AG04449 (cell line): ENCODE measurements at regions not wholly inside any gene's neighbourhood (a gene's known extent, or its start where the extent isn't known, plus 50 kb on each side); places are given as distances from the start of the nearest gene placed in this dataset.

Experiments used
- CTCF ChIA-PET: fragments of 350-600 bp; formaldehyde crosslinking; extraction: SDS; loops from one replicate; lab custom pipeline; 2021; ENCODE audit warnings: antibody characterized with exemption; lab: Yijun Ruan, JAX
- POLR2A ChIA-PET: fragments of 400-600, 350-600 bp; formaldehyde crosslinking; extraction: SDS; loops from one replicate; lab custom pipeline; 2020; ENCODE audit warnings: antibody characterized with exemption, inconsistent platforms; lab: Yijun Ruan, JAX
- DNase-seq: peaks from one replicate; pipeline ENCODE4 v3.0.0-alpha.2; 2010; ENCODE audit warnings: low read depth, low spot score
- H3K4me3 ChIP-seq: 2 replicates; pipeline ENCODE4 v1.5.1; 2011; ENCODE audit warnings: low read depth, mild to moderate bottlenecking, control low read depth, low read length
- TF ChIP-seq, protein P1 (sequence below): IDR thresholded peaks from one replicate; pipeline ENCODE4 v1.5.1; 2011; ENCODE audit warnings: mild to moderate bottlenecking, moderate library complexity, low read length, control low read depth, inconsistent platforms; ENCODE audit not compliant: insufficient read depth; ENCODE audit errors: missing control alignments

- H3K4me3 ChIP-seq = no peak overlapping the region
- DNase-seq = no peak
- CTCF ChIA-PET = no interaction called here
- POLR2A ChIA-PET = no interaction called here
- TF ChIP-seq, protein P1, sequence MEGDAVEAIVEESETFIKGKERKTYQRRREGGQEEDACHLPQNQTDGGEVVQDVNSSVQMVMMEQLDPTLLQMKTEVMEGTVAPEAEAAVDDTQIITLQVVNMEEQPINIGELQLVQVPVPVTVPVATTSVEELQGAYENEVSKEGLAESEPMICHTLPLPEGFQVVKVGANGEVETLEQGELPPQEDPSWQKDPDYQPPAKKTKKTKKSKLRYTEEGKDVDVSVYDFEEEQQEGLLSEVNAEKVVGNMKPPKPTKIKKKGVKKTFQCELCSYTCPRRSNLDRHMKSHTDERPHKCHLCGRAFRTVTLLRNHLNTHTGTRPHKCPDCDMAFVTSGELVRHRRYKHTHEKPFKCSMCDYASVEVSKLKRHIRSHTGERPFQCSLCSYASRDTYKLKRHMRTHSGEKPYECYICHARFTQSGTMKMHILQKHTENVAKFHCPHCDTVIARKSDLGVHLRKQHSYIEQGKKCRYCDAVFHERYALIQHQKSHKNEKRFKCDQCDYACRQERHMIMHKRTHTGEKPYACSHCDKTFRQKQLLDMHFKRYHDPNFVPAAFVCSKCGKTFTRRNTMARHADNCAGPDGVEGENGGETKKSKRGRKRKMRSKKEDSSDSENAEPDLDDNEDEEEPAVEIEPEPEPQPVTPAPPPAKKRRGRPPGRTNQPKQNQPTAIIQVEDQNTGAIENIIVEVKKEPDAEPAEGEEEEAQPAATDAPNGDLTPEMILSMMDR = no peak
Observed at GRCh38 chr15:97623091-97623661, 337.3 kb upstream of the ARRDC4 start.

- POLR2A ChIA-PET = no interaction called here
- CTCF ChIA-PET = no interaction called here
- TF ChIP-seq, protein P1 = no peak
- H3K4me3 ChIP-seq = no peak overlapping the region
- no peak for DNase-seq
Observed at GRCh38 chr15:97627634-97628033, 332.9 kb upstream of the ARRDC4 start.

DNA sequence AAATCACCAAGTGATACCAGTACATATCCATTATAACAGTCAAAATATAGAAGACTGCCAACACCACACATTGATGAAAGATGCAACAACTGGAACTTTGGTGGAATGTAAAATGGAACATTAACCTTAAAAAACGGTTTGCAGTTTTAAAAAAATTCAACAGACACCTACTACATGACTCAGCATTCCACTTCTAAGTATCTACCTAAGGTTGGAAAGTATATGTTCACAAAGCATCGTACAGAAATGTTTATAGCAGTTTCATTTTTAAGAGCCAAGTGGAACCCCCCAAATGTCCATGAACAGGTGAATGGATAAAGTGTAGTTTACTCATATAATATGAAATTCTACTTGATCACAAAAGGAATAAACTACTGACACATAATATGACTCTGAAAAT, 314.7 kb upstream of the ARRDC4 start:
- ChIA-PET POLR2A (no interaction called here), CTCF (no interaction called here)
- DNase-seq = no peak
- no peak overlapping the region for H3K4me3 ChIP-seq
- TF ChIP-seq, protein P1 = no peak

GRCh38 chr15:97648728-97649127, 311.8 kb upstream of the ARRDC4 start:
- H3K4me3 ChIP-seq = no peak overlapping the region
- ChIA-PET POLR2A (no interaction called here), CTCF (no interaction called here)
- TF ChIP-seq, protein P1 = no peak
- no peak for DNase-seq

DNA sequence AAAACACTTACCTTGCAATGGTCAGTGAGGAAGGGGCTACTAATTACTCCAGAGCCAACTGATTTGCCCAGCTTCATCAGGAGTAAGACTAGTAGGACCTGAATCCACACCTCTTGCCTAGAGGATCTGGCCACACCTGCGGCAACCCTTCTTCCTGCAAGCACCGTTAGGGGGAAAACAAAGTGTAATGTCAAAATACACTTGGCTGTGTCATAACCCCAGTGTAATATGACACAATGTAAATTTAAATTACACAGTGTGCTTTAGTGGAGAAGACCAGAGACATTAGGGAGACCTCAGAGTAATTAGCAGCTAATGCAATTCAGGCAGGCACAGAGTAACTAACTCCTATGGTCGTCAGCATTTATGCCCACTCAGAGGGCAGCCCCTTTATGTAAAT, 308.5 kb upstream of the ARRDC4 start:
- CTCF ChIA-PET = no interaction called here
- TF ChIP-seq, protein P1 = no peak
- DNase-seq = no peak
- POLR2A ChIA-PET = no interaction called here
- H3K4me3 ChIP-seq = no peak overlapping the region

- H3K4me3 ChIP-seq = no peak overlapping the region
- TF ChIP-seq, protein P1 = no peak
- ChIA-PET POLR2A (no interaction called here), CTCF (no interaction called here)
- no peak for DNase-seq
Observed at GRCh38 chr15:97652700-97653167, 307.8 kb upstream of the ARRDC4 start.
